CD8-positive, alpha-beta memory T cell (primary cell): ENCODE measurements at regions not wholly inside any gene's neighbourhood (a gene's known extent, or its start where the extent isn't known, plus 50 kb on each side); places are given as distances from the start of the nearest gene placed in this dataset.

Experiments used
- CTCF ChIA-PET: fragments of 350-600 bp; sonication (Branson Sonifier 250); formaldehyde crosslinking; loops from one replicate; lab custom pipeline; 2021; ENCODE audit warnings: antibody characterized with exemption; lab: Charles Lee
- POLR2A ChIA-PET: fragments of 350-600 bp; sonication (Branson Sonifier 250); formaldehyde crosslinking; loops from one replicate; lab custom pipeline; 2021; ENCODE audit warnings: antibody characterized with exemption; lab: Charles Lee
- DNase-seq, 5 donors: peaks; one replicate each; pipeline versions ENCODE4 v3.0.0 to v3.0.0-alpha.2; 2020 to 2022; ENCODE audit warnings: mixed read lengths in 1 of 5
- H3K27ac ChIP-seq: one replicate; pipeline ENCODE4 v1.7.0; 2013; ENCODE audit warnings: low read depth, mild to moderate bottlenecking, low read length, moderate library complexity
- H3K27me3 ChIP-seq: 2 replicates; pipeline ENCODE4 v1.7.0; 2013; ENCODE audit warnings: low read length, mild to moderate bottlenecking; ENCODE audit not compliant: insufficient read depth, poor library complexity, severe bottlenecking
- H3K36me3 ChIP-seq: 2 replicates; pipeline ENCODE4 v1.7.0; 2013; ENCODE audit warnings: mild to moderate bottlenecking, low read length, moderate library complexity; ENCODE audit not compliant: insufficient read depth
- H3K4me1 ChIP-seq: 2 replicates; pipeline ENCODE4 v1.7.0; 2013; ENCODE audit warnings: mild to moderate bottlenecking, low read length, moderate library complexity; ENCODE audit not compliant: insufficient read depth
- H3K4me3 ChIP-seq: 2 replicates; pipeline ENCODE4 v1.7.0; 2013; ENCODE audit warnings: mild to moderate bottlenecking, low read length
- H3K9me3 ChIP-seq: 2 replicates; pipeline ENCODE4 v1.7.0; 2013; ENCODE audit warnings: mild to moderate bottlenecking, low read length
- H3K27ac Mint-ChIP-seq, 8 donors: one replicate each; pipeline ENCODE4 v1.8.0; 2020 to 2021; ENCODE audit warnings: mixed read lengths in 8 of 8, mild to moderate bottlenecking in 6 of 8, inconsistent platforms in 3 of 8, moderate library complexity in 3 of 8
- H3K27me3 Mint-ChIP-seq, 2 donors: one replicate each; pipeline ENCODE4 v1.8.0; 2020 to 2021; ENCODE audit warnings: mixed read lengths in 2 of 2, mild to moderate bottlenecking in 1 of 2, moderate library complexity in 1 of 2
- H3K36me3 Mint-ChIP-seq, 3 donors: one replicate each; pipeline ENCODE4 v1.8.0; 2020 to 2021; ENCODE audit warnings: mixed read lengths in 3 of 3, inconsistent platforms in 1 of 3, mild to moderate bottlenecking in 1 of 3
- H3K4me1 Mint-ChIP-seq, 3 donors: one replicate each; pipeline ENCODE4 v1.8.0; 2020 to 2021; ENCODE audit warnings: mixed read lengths in 3 of 3, inconsistent platforms in 1 of 3, mild to moderate bottlenecking in 1 of 3
- H3K4me3 Mint-ChIP-seq, 7 donors: one replicate each; pipeline ENCODE4 v1.8.0; 2020 to 2021; ENCODE audit warnings: mixed read lengths in 7 of 7, mild to moderate bottlenecking in 6 of 7, moderate library complexity in 4 of 7, inconsistent platforms in 2 of 7
- H3K9me3 Mint-ChIP-seq, 5 donors: one replicate each; pipeline ENCODE4 v1.8.0; 2020 to 2022; ENCODE audit warnings: mixed read lengths in 5 of 5, mild to moderate bottlenecking in 3 of 5, moderate library complexity in 2 of 5, inconsistent platforms in 1 of 5

- ChIA-PET POLR2A (no interaction called here), CTCF (no interaction called here)
- no peak overlapping the region for H3K4me3 Mint-ChIP-seq
- no peaks in the 10 kb centered on the region for H3K4me1 Mint-ChIP-seq
- no peak overlapping the region for H3K4me3 ChIP-seq
- H3K36me3 ChIP-seq = no peaks in the 10 kb centered on the region
- H3K9me3 ChIP-seq = no peaks in the 10 kb centered on the region
- H3K27me3 ChIP-seq = no peaks in the 10 kb centered on the region
- DNase-seq = no peak
- H3K27ac ChIP-seq = no peak overlapping the region
- no peaks in the 10 kb centered on the region for H3K36me3 Mint-ChIP-seq
- H3K27ac Mint-ChIP-seq = no peak overlapping the region
- H3K4me1 ChIP-seq = no peaks in the 10 kb centered on the region
- H3K9me3 Mint-ChIP-seq = peaks cover 3 to 31% (median 5%) of the 10 kb centered on the region in 5 donors
- H3K27me3 Mint-ChIP-seq = no peaks in the 10 kb centered on the region
Measured at GRCh38 chr2:123916531-123916930, 108.6 kb upstream of the CNTNAP5 start.

GRCh38 chr2:123917241-123917640 is 107.8 kb upstream of the CNTNAP5 start:
- H3K9me3 Mint-ChIP-seq = peaks cover 3 to 32% (median 6%) of the 10 kb centered on the region in 5 donors
- CTCF ChIA-PET = no interaction called here
- no peak overlapping the region for H3K27ac Mint-ChIP-seq
- Histone ChIP-seq H3K36me3 (no peaks in the 10 kb centered on the region), H3K9me3 (no peaks in the 10 kb centered on the region), H3K4me1 (no peaks in the 10 kb centered on the region), H3K4me3 (no peak overlapping the region), H3K27me3 (no peaks in the 10 kb centered on the region), H3K27ac (no peak overlapping the region)
- no peak for DNase-seq
- no peaks in the 10 kb centered on the region for H3K27me3 Mint-ChIP-seq
- H3K4me1 Mint-ChIP-seq = no peaks in the 10 kb centered on the region
- H3K36me3 Mint-ChIP-seq = no peaks in the 10 kb centered on the region
- POLR2A ChIA-PET = no interaction called here
- no peak overlapping the region for H3K4me3 Mint-ChIP-seq

DNA sequence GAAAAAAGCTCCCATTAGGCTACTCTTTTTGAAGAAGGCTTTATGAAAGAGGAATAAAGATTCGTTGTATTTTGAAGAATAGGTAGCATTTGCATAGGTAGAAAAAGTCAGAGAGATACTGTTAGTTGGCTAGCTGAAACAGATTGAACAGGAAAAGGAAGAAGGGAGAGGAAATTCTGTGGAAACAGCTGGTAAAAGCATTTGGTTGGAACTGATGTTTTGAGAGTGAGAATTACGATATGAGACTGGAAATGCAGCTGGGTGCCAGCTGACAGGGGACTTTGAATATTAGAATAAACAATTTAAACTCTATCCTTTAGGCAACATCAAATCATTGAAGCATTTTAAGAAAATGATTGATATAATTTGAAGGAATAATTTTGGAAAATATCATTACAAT is 96.7 kb upstream of the CNTNAP5 start:
- Mint-ChIP-seq H3K9me3 (peaks cover 6 to 34% (median 11%) of the 10 kb centered on the region in 5 donors), H3K27me3 (peaks cover 0 to 2% of the 10 kb centered on the region in 2 donors), H3K36me3 (no peaks in the 10 kb centered on the region), H3K4me1 (no peaks in the 10 kb centered on the region), H3K4me3 (no peak overlapping the region), H3K27ac (no peak overlapping the region)
- POLR2A ChIA-PET = no interaction called here
- H3K4me3 ChIP-seq = no peak overlapping the region
- H3K9me3 ChIP-seq = no peaks in the 10 kb centered on the region
- CTCF ChIA-PET = no interaction called here
- no peaks in the 10 kb centered on the region for H3K36me3 ChIP-seq
- DNase-seq = no peak
- H3K4me1 ChIP-seq = no peaks in the 10 kb centered on the region
- H3K27ac ChIP-seq = no peak overlapping the region
- no peaks in the 10 kb centered on the region for H3K27me3 ChIP-seq

- Mint-ChIP-seq H3K4me1 (no peaks in the 10 kb centered on the region), H3K9me3 (peaks cover 4 to 32% (median 9%) of the 10 kb centered on the region in 5 donors), H3K4me3 (no peak overlapping the region), H3K27me3 (no peaks in the 10 kb centered on the region), H3K27ac (no peak overlapping the region), H3K36me3 (no peaks in the 10 kb centered on the region)
- Histone ChIP-seq H3K27me3 (no peaks in the 10 kb centered on the region), H3K4me3 (no peak overlapping the region), H3K36me3 (no peaks in the 10 kb centered on the region), H3K4me1 (no peaks in the 10 kb centered on the region), H3K9me3 (no peaks in the 10 kb centered on the region), H3K27ac (no peak overlapping the region)
- ChIA-PET POLR2A (no interaction called here), CTCF (no interaction called here)
- no peak for DNase-seq
Measured at GRCh38 chr2:123935405-123935804, 89.7 kb upstream of the CNTNAP5 start.

GRCh38 chr2:123953846-123954245 is 71.2 kb upstream of the CNTNAP5 start:
- Mint-ChIP-seq H3K4me3 (no peak overlapping the region), H3K36me3 (no peaks in the 10 kb centered on the region), H3K4me1 (no peaks in the 10 kb centered on the region), H3K27me3 (no peaks in the 10 kb centered on the region), H3K27ac (no peak overlapping the region), H3K9me3 (peaks cover 0 to 21% (median 7%) of the 10 kb centered on the region in 5 donors)
- Histone ChIP-seq H3K4me1 (no peaks in the 10 kb centered on the region), H3K9me3 (no peaks in the 10 kb centered on the region), H3K36me3 (no peaks in the 10 kb centered on the region), H3K27ac (no peak overlapping the region), H3K27me3 (no peaks in the 10 kb centered on the region), H3K4me3 (no peak overlapping the region)
- DNase-seq = no peak
- POLR2A ChIA-PET = no interaction called here
- CTCF ChIA-PET = no interaction called here

DNA sequence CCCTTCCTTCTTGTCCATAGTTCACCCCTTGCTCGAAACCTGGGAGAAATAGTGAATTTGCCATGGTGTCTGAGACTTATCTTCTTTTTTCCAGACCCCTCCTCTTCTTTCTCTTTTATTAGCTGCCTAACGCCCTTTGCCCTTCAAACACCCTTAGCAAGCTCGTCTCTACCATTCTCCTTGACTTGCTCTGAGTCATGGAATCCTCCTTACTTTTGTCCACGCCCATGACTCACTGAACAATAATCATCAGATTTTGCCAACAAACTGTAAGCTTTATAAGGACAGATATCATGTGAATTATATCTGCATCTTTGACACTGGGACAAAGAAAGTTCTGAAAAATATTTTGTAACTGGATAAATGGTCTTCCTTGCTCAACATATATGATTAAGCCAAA is 67.1 kb upstream of the CNTNAP5 start:
- Histone ChIP-seq H3K4me3 (no peak overlapping the region), H3K27me3 (no peaks in the 10 kb centered on the region), H3K36me3 (no peaks in the 10 kb centered on the region), H3K4me1 (no peaks in the 10 kb centered on the region), H3K9me3 (no peaks in the 10 kb centered on the region), H3K27ac (no peak overlapping the region)
- POLR2A ChIA-PET = no interaction called here
- H3K27ac Mint-ChIP-seq = no peak overlapping the region
- no peak overlapping the region for H3K4me3 Mint-ChIP-seq
- no peaks in the 10 kb centered on the region for H3K4me1 Mint-ChIP-seq
- no peaks in the 10 kb centered on the region for H3K27me3 Mint-ChIP-seq
- H3K36me3 Mint-ChIP-seq = no peaks in the 10 kb centered on the region
- H3K9me3 Mint-ChIP-seq = peaks cover 3 to 27% (median 9%) of the 10 kb centered on the region in 5 donors
- DNase-seq = no peak
- CTCF ChIA-PET = no interaction called here

DNA sequence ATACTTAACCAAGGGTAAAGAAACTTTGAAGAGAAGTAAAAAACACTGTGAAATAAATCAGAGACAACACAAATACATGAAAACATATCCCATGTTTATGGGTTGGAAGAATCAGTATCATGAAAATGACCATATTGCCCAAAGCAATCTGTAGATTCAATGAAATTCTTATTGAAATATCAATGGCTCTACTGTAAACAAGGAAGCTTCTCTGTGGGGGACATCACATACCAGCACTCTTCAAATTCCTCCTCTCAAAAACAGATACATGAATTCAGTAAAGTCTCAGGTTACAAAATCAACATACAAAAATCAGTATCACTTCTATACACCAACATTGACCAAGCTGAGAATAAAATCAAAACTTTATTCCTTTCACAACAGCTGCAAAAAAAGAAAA is 63.5 kb upstream of the CNTNAP5 start:
- no peaks in the 10 kb centered on the region for H3K27me3 Mint-ChIP-seq
- H3K4me3 Mint-ChIP-seq = no peak overlapping the region
- no peaks in the 10 kb centered on the region for H3K36me3 Mint-ChIP-seq
- no peak overlapping the region for H3K27ac ChIP-seq
- POLR2A ChIA-PET = no interaction called here
- H3K4me1 ChIP-seq = no peaks in the 10 kb centered on the region
- H3K27ac Mint-ChIP-seq = no peak overlapping the region
- CTCF ChIA-PET = no interaction called here
- H3K9me3 ChIP-seq = no peaks in the 10 kb centered on the region
- H3K4me3 ChIP-seq = no peak overlapping the region
- no peaks in the 10 kb centered on the region for H3K27me3 ChIP-seq
- H3K4me1 Mint-ChIP-seq = no peaks in the 10 kb centered on the region
- DNase-seq = no peak
- H3K9me3 Mint-ChIP-seq = peaks cover 3 to 45% (median 10%) of the 10 kb centered on the region in 5 donors
- H3K36me3 ChIP-seq = no peaks in the 10 kb centered on the region

DNA sequence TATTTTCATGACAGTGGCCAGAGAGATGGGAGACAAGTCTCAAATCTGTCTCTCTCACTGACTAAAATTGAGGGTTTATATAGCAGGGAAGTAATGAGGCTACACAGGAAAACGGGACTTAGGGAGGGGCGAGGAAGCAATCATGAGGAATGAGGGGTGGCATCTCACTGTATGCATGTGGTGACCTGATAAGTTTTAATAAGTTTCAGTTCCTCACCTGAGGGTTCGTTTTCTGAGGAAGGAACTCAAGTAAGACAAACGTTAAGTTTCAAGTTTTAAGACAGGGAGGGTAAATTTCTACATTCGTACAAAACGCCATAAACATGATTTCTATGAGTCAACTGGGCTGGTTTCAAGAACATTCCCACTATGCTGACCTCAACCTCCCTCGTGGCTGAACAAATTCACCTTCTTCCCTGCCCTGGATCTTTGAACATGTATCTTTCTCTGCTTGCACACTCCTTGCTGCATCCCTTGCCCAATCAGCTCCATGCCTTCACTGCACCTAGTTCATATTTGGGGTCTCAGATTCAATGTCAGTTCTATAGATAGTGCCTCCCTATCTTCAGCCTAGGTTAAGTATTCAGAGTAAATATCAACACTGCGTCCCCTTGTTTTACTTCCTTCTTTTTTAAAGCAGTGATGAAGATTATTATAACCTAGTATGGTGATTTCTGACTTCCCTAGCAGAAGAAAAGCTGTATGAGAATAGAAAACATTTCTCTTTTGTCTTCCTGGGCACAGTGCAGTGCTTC is 53.3 kb upstream of the CNTNAP5 start:
- no peaks in the 10 kb centered on the region for H3K4me1 Mint-ChIP-seq
- Histone ChIP-seq H3K4me1 (no peaks in the 10 kb centered on the region), H3K27me3 (no peaks in the 10 kb centered on the region), H3K9me3 (no peaks in the 10 kb centered on the region), H3K27ac (no peak overlapping the region), H3K36me3 (no peaks in the 10 kb centered on the region), H3K4me3 (no peak overlapping the region)
- no peak overlapping the region for H3K27ac Mint-ChIP-seq
- peaks cover 0 to 1% of the 10 kb centered on the region in 2 donors for H3K27me3 Mint-ChIP-seq
- ChIA-PET CTCF (no interaction called here), POLR2A (no interaction called here)
- H3K9me3 Mint-ChIP-seq = peaks cover 12 to 32% (median 21%) of the 10 kb centered on the region in 5 donors
- no peak for DNase-seq
- no peaks in the 10 kb centered on the region for H3K36me3 Mint-ChIP-seq
- no peak overlapping the region for H3K4me3 Mint-ChIP-seq
